K562 (cell line): ENCODE measurements at regions not wholly inside any gene's neighbourhood (a gene's known extent, or its start where the extent isn't known, plus 50 kb on each side); places are given as distances from the start of the nearest gene placed in this dataset.

Source experiments
- ATAC-seq: fragments of 200-7000 bp; cut with Tn5 transposase; 3 replicates; pipeline ENCODE4 v1.9.1; 2020; ENCODE audit warnings: moderate library complexity
- BruUV-seq: library from RNA; stranded (reverse); fragments of 400-500 nt; replicated peaks from 2 replicates; lab custom pipeline; 2021; lab: Mats Ljungman, UMichigan
- CTCF ChIA-PET: fragments of 300-600 bp; formaldehyde crosslinking; extraction: SDS; loops from one replicate; lab custom pipeline; 2021; ENCODE audit warnings: low intra/inter-chr PET ratio; lab: Yijun Ruan, JAX
- POLR2A ChIA-PET: fragments of 300-600, 350-650 bp; sonication (Branson Sonifier 250); formaldehyde crosslinking; extraction: SDS; loops from one replicate; lab custom pipeline; 2021; ENCODE audit warnings: antibody characterized with exemption, inconsistent platforms; lab: Yijun Ruan, JAX
- DNase-seq, 4 experiments: peaks; one replicate each; pipeline versions ENCODE4 v3.0.0 to v3.0.0-alpha.2; 2011 to 2018; ENCODE audit warnings: low spot score in 3 of 4, mixed read lengths in 3 of 4; ENCODE audit errors: extremely low read depth in 1 of 4
- FAIRE-seq: peaks from 2 replicates; lab custom pipeline; 2011; peaks lifted over from hg19 to GRCh38; lab: Jason Lieb, UNC
- H2AFZ ChIP-seq: 2 replicates; pipeline ENCODE4 v1.6.0; 2011; ENCODE audit warnings: low read depth, low read length, control low read depth, inconsistent platforms
- H3K27ac ChIP-seq: fragments of 200-600 bp; 3 replicates; pipeline ENCODE4 v1.8.0; 2011; ENCODE audit warnings: low read depth, mild to moderate bottlenecking, control low read depth, inconsistent platforms, low read length, moderate library complexity, mixed read lengths; ENCODE audit errors: extremely low read depth
- H3K27me3 ChIP-seq, 2 experiments: fragments of 300-600 bp in 1 of 2; 2 replicates in 1 of 2; 3 replicates in 1 of 2; pipeline versions ENCODE4 v1.6.0 to v1.8.0; 2011; ENCODE audit warnings: inconsistent platforms in 2 of 2, low read length in 2 of 2, mild to moderate bottlenecking in 1 of 2, mixed read lengths in 1 of 2, moderate library complexity in 1 of 2; ENCODE audit not compliant: control insufficient read depth in 2 of 2, insufficient read depth in 2 of 2
- H3K36me3 ChIP-seq: fragments of 300-600 bp; 3 replicates; pipeline ENCODE4 v1.8.0; 2011; ENCODE audit warnings: mild to moderate bottlenecking, low read length, inconsistent platforms; ENCODE audit not compliant: control insufficient read depth, insufficient read depth
- H3K4me1 ChIP-seq, 2 experiments: fragments of 200-600 bp in 1 of 2; replicated peaks in 1 of 2; 2 replicates in 1 of 2; 3 replicates in 1 of 2; pipeline versions ENCODE4 v1.5.1 to v1.8.0; 2011; ENCODE audit warnings: inconsistent platforms in 2 of 2, low read length in 2 of 2, mild to moderate bottlenecking in 1 of 2, mixed read lengths in 1 of 2, moderate library complexity in 1 of 2; ENCODE audit not compliant: control insufficient read depth in 2 of 2, insufficient read depth in 2 of 2
- H3K4me2 ChIP-seq: 2 replicates; pipeline ENCODE4 v1.6.1; 2011; ENCODE audit warnings: low read length, control low read depth, inconsistent platforms, mixed read lengths; ENCODE audit not compliant: insufficient read depth
- H3K4me3 ChIP-seq: fragments of 200-600 bp; sonication (generic), shearing (Covaris generic); 2 replicates; pipeline ENCODE4 v1.5.1; 2016; ENCODE audit warnings: control low read depth, inconsistent platforms
- H3K79me2 ChIP-seq: fragments of 200-600 bp; 3 replicates; pipeline ENCODE4 v1.8.0; 2011; ENCODE audit warnings: low read length, inconsistent platforms; ENCODE audit not compliant: control insufficient read depth, insufficient read depth
- H3K9ac ChIP-seq, 2 experiments: 2 replicates each; pipeline versions ENCODE4 v1.6.0 to v1.6.1; 2011; ENCODE audit warnings: low read depth in 2 of 2, low read length in 2 of 2, control low read depth in 1 of 2, inconsistent platforms in 1 of 2, mild to moderate bottlenecking in 1 of 2, mixed read lengths in 1 of 2; ENCODE audit not compliant: insufficient read depth in 1 of 2
- H3K9me1 ChIP-seq: one replicate; pipeline ENCODE4 v1.6.0; 2011; ENCODE audit warnings: inconsistent platforms, mild to moderate bottlenecking, low read length, moderate library complexity; ENCODE audit not compliant: control insufficient read depth, insufficient read depth
- H3K9me3 ChIP-seq: replicated peaks from 2 replicates; pipeline ENCODE4 v1.5.1; 2011; ENCODE audit warnings: low read depth, low read length, inconsistent platforms; ENCODE audit not compliant: control insufficient read depth, insufficient read depth
- H4K20me1 ChIP-seq: replicated peaks from 2 replicates; pipeline ENCODE4 v1.6.1; 2011; ENCODE audit warnings: low read length, inconsistent platforms, mixed read lengths; ENCODE audit not compliant: control insufficient read depth, insufficient read depth
- ZNF507 ChIP-seq: conservative IDR thresholded peaks from 2 replicates; pipeline ENCODE4 v1.6.1; 2017; ENCODE audit warnings: missing genetic modification characterization, missing compliant biosample characterization
- ZNF668 ChIP-seq: fragments of 250-450 bp; sonication (Bioruptor Pico); IDR thresholded peaks from 2 replicates; pipeline ENCODE4 v1.8.0; 2022; ENCODE audit warnings: mild to moderate bottlenecking, inconsistent platforms
- ZNF778 ChIP-seq: fragments of 450-650 bp; formaldehyde crosslinking; IDR thresholded peaks from 2 replicates; pipeline ENCODE4 v1.4.0; 2020; ENCODE audit warnings: mild to moderate bottlenecking, moderate library complexity
- WGBS: fragments of 100-300 bp; shearing (Covaris generic); methylation state at CpG from one replicate; pipeline ENCODE4 v1.1.6; 2016; ENCODE audit warnings: low coverage, mixed read lengths; ENCODE audit not compliant: insufficient coverage; ENCODE audit errors: missing lambda C conversion rate; 5-methylcytosine and 5-hydroxymethylcytosine counted together
- in situ Hi-C: fragments of 300-500 bp; cut with MboI; formaldehyde crosslinking; loops from 4 replicates; pipeline ENCODE4 v1.15.0; 2018; ENCODE audit warnings: inconsistent platforms, mixed read lengths
- intact Hi-C: fragments of 100-400 bp; cut with micrococcal nuclease; formaldehyde crosslinking; loops from 2 replicates; pipeline ENCODE4 v1.14.2; 2022

DNA sequence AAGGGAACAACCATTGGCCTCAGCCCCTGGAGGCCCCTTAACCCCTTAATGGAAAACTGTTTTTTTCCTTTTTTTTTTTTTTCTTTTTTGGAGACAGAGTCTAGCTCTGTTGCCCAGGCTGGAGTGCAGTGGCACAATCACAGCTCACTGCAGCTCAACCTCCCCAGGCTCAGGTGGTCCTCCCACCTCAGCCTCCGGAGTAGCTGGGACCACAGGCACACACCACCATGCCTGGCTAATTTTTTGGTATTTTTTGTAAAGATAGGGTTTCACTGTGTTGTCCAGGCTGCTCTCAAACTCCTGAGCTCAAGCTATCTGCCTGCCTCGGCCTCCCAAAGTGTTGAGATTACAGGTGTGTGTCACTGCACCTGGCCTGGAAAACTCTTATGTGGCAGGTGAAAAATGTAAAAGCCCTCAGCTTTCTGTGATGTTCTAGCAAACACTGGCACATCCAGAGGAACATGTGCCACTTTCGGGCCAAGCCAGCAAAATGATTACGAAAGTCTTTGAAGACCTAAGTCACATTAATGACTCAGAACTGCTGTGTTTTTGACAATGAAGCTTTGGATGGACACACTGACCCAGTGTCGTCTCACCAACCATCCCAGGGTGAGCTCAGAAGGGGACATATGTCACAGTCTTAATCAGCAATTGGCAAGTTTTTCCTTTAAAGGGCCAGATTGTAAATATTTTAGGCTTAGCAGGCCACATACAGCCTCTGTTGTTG, 189.3 kb upstream of the TPM1 start:
- BruUV-seq = no TSS peak
- no peak overlapping the region for H3K4me2 ChIP-seq
- no peak overlapping the region for H2AFZ ChIP-seq
- no peaks in the 10 kb centered on the region for H3K4me1 ChIP-seq
- no peaks in the 10 kb centered on the region for H3K9me3 ChIP-seq
- no peaks in the 10 kb centered on the region for H3K36me3 ChIP-seq
- no peak overlapping the region for H3K27ac ChIP-seq
- ChIA-PET CTCF (no interaction called here), POLR2A (interaction anchor here (0.9 to 1.2 kb wide), 3 partner anchors 19 to 209 kb away, joined by 3 read pairs; no protein-coding TSS in a partner anchor)
- H3K79me2 ChIP-seq = no peaks in the 10 kb centered on the region
- H3K9me1 ChIP-seq = no peaks in the 10 kb centered on the region
- ATAC-seq (no peak), FAIRE-seq (no peak), DNase-seq (no peak)
- peaks cover 20 to 57% of the 10 kb centered on the region in 2 experiments; a peak in 3 of 5 replicates for H3K27me3 ChIP-seq
- H3K4me3 ChIP-seq = no peak overlapping the region
- WGBS = 0% methylated on average over 5 of the region's 5 CpGs
- no peaks in the 10 kb centered on the region; the same call in 1 of the 2 replicates for H4K20me1 ChIP-seq
- in situ Hi-C loops (no loop called here), intact Hi-C loops (no loop called here)
- H3K9ac ChIP-seq = no peak overlapping the region
- TF ChIP-seq ZNF778 = no peak
- no peak for TF ChIP-seq ZNF507 (tag)

- H3K9ac ChIP-seq = no peak overlapping the region
- no peak overlapping the region for H2AFZ ChIP-seq
- ChIA-PET CTCF (no interaction called here), POLR2A (interaction anchor here (0.9 to 1.2 kb wide), 4 partner anchors 9 to 208 kb away, joined by 3 read pairs; no protein-coding TSS in a partner anchor)
- intact Hi-C loops = no loop called here
- H3K4me3 ChIP-seq = no peak overlapping the region
- no peak for FAIRE-seq
- no peaks in the 10 kb centered on the region for H3K79me2 ChIP-seq
- in situ Hi-C loops = no loop called here
- 2% methylated on average over 6 of the region's 6 CpGs for WGBS
- H3K4me2 ChIP-seq = no peak overlapping the region
- BruUV-seq = no TSS peak
- TF ChIP-seq ZNF668 = no peak
- TF ChIP-seq, all 486 proteins: peak for 0
- Histone ChIP-seq H4K20me1 (no peaks in the 10 kb centered on the region; the same call in 1 of the 2 replicates), H3K36me3 (no peaks in the 10 kb centered on the region), H3K27me3 (peaks cover 20 to 57% of the 10 kb centered on the region in 2 experiments; a peak in 3 of 5 replicates), H3K27ac (no peak overlapping the region), H3K9me3 (no peaks in the 10 kb centered on the region), H3K9me1 (no peaks in the 10 kb centered on the region), H3K4me1 (no peaks in the 10 kb centered on the region)
- no peak for ATAC-seq
- DNase-seq = no peak
Measured at GRCh38 chr15:62853841-62854225, 188.7 kb upstream of the TPM1 start.
